Mesendoderm (in vitro differentiated cells): ENCODE measurements at regions not wholly inside any gene's neighbourhood (a gene's known extent, or its start where the extent isn't known, plus 50 kb on each side); places are given as distances from the start of the nearest gene placed in this dataset.

ENCODE experiments used
- DNase-seq: peaks from one replicate; pipeline ENCODE4 v3.0.0; 2013
- H2AK5ac ChIP-seq: 2 replicates; pipeline ENCODE4 v1.6.1; 2013; ENCODE audit warnings: low read length, inconsistent platforms
- H2BK120ac ChIP-seq: 2 replicates; pipeline ENCODE4 v1.6.1; 2013; ENCODE audit warnings: low read depth, mild to moderate bottlenecking, low read length, moderate library complexity, mixed read lengths
- H2BK15ac ChIP-seq: replicated peaks from 2 replicates; pipeline ENCODE4 v1.6.1; 2013; ENCODE audit warnings: low read depth, mild to moderate bottlenecking, moderate library complexity
- H2BK5ac ChIP-seq: 2 replicates; pipeline ENCODE4 v1.6.1; 2013; ENCODE audit warnings: low read length, inconsistent platforms
- H3K18ac ChIP-seq: 2 replicates; pipeline ENCODE4 v1.6.1; 2013; ENCODE audit warnings: mild to moderate bottlenecking, low read length, mixed read lengths
- H3K23ac ChIP-seq: one replicate; pipeline ENCODE4 v1.6.1; 2013; ENCODE audit warnings: low read length
- H3K27ac ChIP-seq: 2 replicates; pipeline ENCODE4 v1.5.1; 2013; ENCODE audit warnings: low read depth, mild to moderate bottlenecking, inconsistent platforms, low read length, moderate library complexity
- H3K27me3 ChIP-seq: 2 replicates; pipeline ENCODE4 v1.6.1; 2013; ENCODE audit warnings: low read length, control low read depth, mild to moderate bottlenecking, inconsistent platforms; ENCODE audit not compliant: insufficient read depth, poor library complexity
- H3K36me3 ChIP-seq: 2 replicates; pipeline ENCODE4 v1.6.1; 2013; ENCODE audit warnings: low read length, inconsistent platforms; ENCODE audit not compliant: control insufficient read depth, insufficient read depth
- H3K4ac ChIP-seq: one replicate; pipeline ENCODE4 v1.6.1; 2013; ENCODE audit warnings: low read depth, mild to moderate bottlenecking, low read length, moderate library complexity
- H3K4me1 ChIP-seq: 2 replicates; pipeline ENCODE4 v1.6.1; 2013; ENCODE audit warnings: low read depth, low read length, inconsistent platforms; ENCODE audit not compliant: control insufficient read depth
- H3K4me2 ChIP-seq: 2 replicates; pipeline ENCODE4 v1.6.1; 2013; ENCODE audit warnings: low read length
- H3K4me3 ChIP-seq: 2 replicates; pipeline ENCODE4 v1.5.1; 2013; ENCODE audit warnings: mild to moderate bottlenecking, low read length
- H3K56ac ChIP-seq: one replicate; pipeline ENCODE4 v1.6.1; 2013; ENCODE audit warnings: low read length
- H3K79me1 ChIP-seq: 2 replicates; pipeline ENCODE4 v1.6.1; 2013; ENCODE audit warnings: low read length, inconsistent platforms
- H3K79me2 ChIP-seq: 2 replicates; pipeline ENCODE4 v1.6.1; 2013; ENCODE audit warnings: mild to moderate bottlenecking, low read length; ENCODE audit not compliant: control insufficient read depth, insufficient read depth
- H3K9ac ChIP-seq: 2 replicates; pipeline ENCODE4 v1.6.1; 2013; ENCODE audit warnings: low read length, inconsistent platforms
- H4K5ac ChIP-seq: one replicate; pipeline ENCODE4 v1.6.1; 2013; ENCODE audit warnings: low read length
- H4K8ac ChIP-seq: one replicate; pipeline ENCODE4 v1.6.1; 2013; ENCODE audit warnings: low read depth, mild to moderate bottlenecking, control low read depth, low read length, moderate library complexity
- WGBS: extraction: QIAGEN DNeasy Blood & Tissue Kit; methylation state at CpG from one replicate; pipeline ENCODE4 v1.1.7; 2013; ENCODE audit warnings: low lambda C conversion rate, missing lambda C conversion rate; ENCODE audit not compliant: insufficient coverage; ENCODE audit errors: extremely low coverage; 5-methylcytosine and 5-hydroxymethylcytosine counted together

GRCh38 chr9:11713077-11713476 lies 980.1 kb upstream of the TYRP1 start:
- H2BK5ac ChIP-seq, result no peak overlapping the region
- H3K4me2 ChIP-seq, result no peak overlapping the region
- no peak overlapping the region for H3K23ac ChIP-seq
- no CpG with 5 or more reads among the region's 2 CpGs for whole genome bisulfite sequencing
- H3K18ac ChIP-seq, result no peak overlapping the region
- no peak overlapping the region for H3K4ac ChIP-seq
- no peak overlapping the region for H3K27ac ChIP-seq
- no peak overlapping the region for H2AK5ac ChIP-seq
- no peak overlapping the region for H2BK15ac ChIP-seq
- DNase-seq, result no peak
- H3K4me1 ChIP-seq, result no peaks in the 10 kb centered on the region
- H3K4me3 ChIP-seq, result no peak overlapping the region
- H3K9ac ChIP-seq, result no peak overlapping the region
- no peak overlapping the region for H4K8ac ChIP-seq
- H3K79me1 ChIP-seq, result no peaks in the 10 kb centered on the region
- H3K79me2 ChIP-seq, result no peaks in the 10 kb centered on the region
- H4K5ac ChIP-seq, result no peak overlapping the region
- H3K36me3 ChIP-seq, result no peaks in the 10 kb centered on the region
- H3K56ac ChIP-seq, result no peak overlapping the region
- no peak overlapping the region for H2BK120ac ChIP-seq
- H3K27me3 ChIP-seq, result no peaks in the 10 kb centered on the region

DNA sequence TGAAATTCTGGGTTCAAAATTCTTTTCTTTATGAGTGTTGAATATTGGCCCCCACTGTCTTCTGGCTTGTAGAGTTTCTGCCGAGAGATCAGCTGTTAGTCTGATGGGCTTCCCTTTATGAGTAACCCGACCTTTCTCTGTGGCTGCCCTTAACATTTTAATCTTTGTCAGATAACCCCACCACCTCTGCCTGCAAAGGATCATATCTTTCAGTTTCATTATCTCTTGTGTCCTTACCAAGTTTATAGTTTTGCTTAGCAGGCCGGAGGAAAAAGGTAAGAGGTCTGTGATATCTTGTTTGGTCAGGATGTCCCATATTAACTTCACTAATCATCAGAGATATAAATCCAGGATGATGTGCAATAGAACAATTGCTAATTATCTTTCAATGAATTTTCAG lies 970.2 kb upstream of the TYRP1 start:
- Histone ChIP-seq H4K8ac (no peak overlapping the region), H3K18ac (no peak overlapping the region), H3K56ac (no peak overlapping the region), H2BK5ac (no peak overlapping the region), H3K4ac (no peak overlapping the region), H3K4me2 (no peak overlapping the region), H3K27ac (no peak overlapping the region), H3K79me2 (no peaks in the 10 kb centered on the region), H4K5ac (no peak overlapping the region), H3K9ac (no peak overlapping the region), H3K4me1 (no peaks in the 10 kb centered on the region), H2AK5ac (no peak overlapping the region), H3K36me3 (no peaks in the 10 kb centered on the region), H3K4me3 (no peak overlapping the region), H3K27me3 (no peaks in the 10 kb centered on the region), H2BK15ac (no peak overlapping the region), H3K23ac (no peak overlapping the region), H3K79me1 (no peaks in the 10 kb centered on the region), H2BK120ac (no peak overlapping the region)
- peak; percentile 32 for DNase-seq
- WGBS, result no CpG with 5 or more reads among the region's 3 CpGs

GRCh38 chr9:11726659-11727058 lies 966.5 kb upstream of the TYRP1 start:
- WGBS, result no CpG with 5 or more reads among the region's 1 CpG
- no peak overlapping the region for H2BK5ac ChIP-seq
- H3K56ac ChIP-seq, result no peak overlapping the region
- no peak overlapping the region for H3K18ac ChIP-seq
- H2AK5ac ChIP-seq, result no peak overlapping the region
- no peak overlapping the region for H4K5ac ChIP-seq
- no peak overlapping the region for H2BK120ac ChIP-seq
- H3K27me3 ChIP-seq, result no peaks in the 10 kb centered on the region
- H2BK15ac ChIP-seq, result no peak overlapping the region
- H3K79me1 ChIP-seq, result no peaks in the 10 kb centered on the region
- no peak overlapping the region for H3K4me2 ChIP-seq
- no peak overlapping the region for H3K23ac ChIP-seq
- no peak overlapping the region for H3K4ac ChIP-seq
- H3K36me3 ChIP-seq, result no peaks in the 10 kb centered on the region
- H3K79me2 ChIP-seq, result no peaks in the 10 kb centered on the region
- no peak overlapping the region for H3K27ac ChIP-seq
- H4K8ac ChIP-seq, result no peak overlapping the region
- no peak overlapping the region for H3K9ac ChIP-seq
- no peak overlapping the region for H3K4me3 ChIP-seq
- no peaks in the 10 kb centered on the region for H3K4me1 ChIP-seq
- DNase-seq, result no peak

- H4K5ac ChIP-seq, result no peak overlapping the region
These were observed 957.8 kb upstream of the TYRP1 start for GRCh38 chr9:11735391-11735790.

GRCh38 chr9:11742471-11742870 lies 950.7 kb upstream of the TYRP1 start:
- WGBS, result no CpG with 5 or more reads among the region's 1 CpG
- no peak for DNase-seq
- H3K4me1 ChIP-seq, result no peaks in the 10 kb centered on the region
- H3K27me3 ChIP-seq, result no peaks in the 10 kb centered on the region
- no peak overlapping the region for H3K23ac ChIP-seq
- no peak overlapping the region for H2BK5ac ChIP-seq
- H3K56ac ChIP-seq, result no peak overlapping the region
- H3K18ac ChIP-seq, result no peak overlapping the region
- H3K4me3 ChIP-seq, result no peak overlapping the region
- H3K4me2 ChIP-seq, result no peak overlapping the region
- no peaks in the 10 kb centered on the region for H3K36me3 ChIP-seq
- H2BK120ac ChIP-seq, result no peak overlapping the region
- no peaks in the 10 kb centered on the region for H3K79me1 ChIP-seq
- no peak overlapping the region for H4K8ac ChIP-seq
- no peak overlapping the region for H3K27ac ChIP-seq
- H2BK15ac ChIP-seq, result no peak overlapping the region
- H4K5ac ChIP-seq, result no peak overlapping the region
- H2AK5ac ChIP-seq, result no peak overlapping the region
- H3K9ac ChIP-seq, result no peak overlapping the region
- H3K79me2 ChIP-seq, result no peaks in the 10 kb centered on the region
- H3K4ac ChIP-seq, result no peak overlapping the region

More at GRCh38 chr9:11735391-11735790, 957.8 kb upstream of the TYRP1 start:
- H3K18ac ChIP-seq, result no peak overlapping the region
- no peaks in the 10 kb centered on the region for H3K36me3 ChIP-seq
- no peaks in the 10 kb centered on the region for H3K79me2 ChIP-seq
- no peak overlapping the region for H3K4ac ChIP-seq
- no CpG with 5 or more reads among the region's 1 CpG for WGBS
- no peak overlapping the region for H3K9ac ChIP-seq
- no peaks in the 10 kb centered on the region for H3K79me1 ChIP-seq
- no peaks in the 10 kb centered on the region for H3K4me1 ChIP-seq
- H2BK15ac ChIP-seq, result no peak overlapping the region
- H3K56ac ChIP-seq, result no peak overlapping the region
- no peak overlapping the region for H3K4me3 ChIP-seq
- peak; percentile 29 for DNase-seq
- no peak overlapping the region for H2AK5ac ChIP-seq
- H3K23ac ChIP-seq, result no peak overlapping the region
- H2BK5ac ChIP-seq, result no peak overlapping the region
- H3K27ac ChIP-seq, result no peak overlapping the region
- no peak overlapping the region for H4K8ac ChIP-seq
- no peak overlapping the region for H3K4me2 ChIP-seq
- H2BK120ac ChIP-seq, result no peak overlapping the region
- no peaks in the 10 kb centered on the region for H3K27me3 ChIP-seq

DNA sequence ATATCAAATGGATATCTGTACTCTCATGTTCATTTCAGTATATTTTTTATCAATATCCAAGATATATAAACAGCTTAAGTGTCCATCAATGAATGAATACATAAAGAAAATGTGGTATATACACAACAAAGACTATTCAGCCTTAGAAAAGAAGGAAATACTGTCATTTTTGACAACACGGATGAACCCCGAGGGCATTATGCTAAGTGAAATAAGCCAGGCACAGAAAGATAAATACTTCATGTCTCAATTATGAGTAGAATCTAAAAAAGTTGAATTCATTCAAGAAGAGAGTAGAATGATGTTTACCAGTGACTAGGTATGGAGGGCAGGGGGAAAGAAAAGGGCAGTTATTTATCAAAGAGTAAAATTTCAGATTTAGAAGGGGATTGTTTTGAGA lies 949.8 kb upstream of the TYRP1 start:
- Histone ChIP-seq H4K5ac (no peak overlapping the region), H4K8ac (no peak overlapping the region), H3K4ac (no peak overlapping the region), H3K36me3 (no peaks in the 10 kb centered on the region), H3K27me3 (no peaks in the 10 kb centered on the region), H3K23ac (no peak overlapping the region), H3K79me1 (no peaks in the 10 kb centered on the region), H3K4me2 (no peak overlapping the region), H3K4me3 (no peak overlapping the region), H3K79me2 (no peaks in the 10 kb centered on the region), H2AK5ac (no peak overlapping the region), H2BK5ac (no peak overlapping the region), H3K18ac (no peak overlapping the region), H3K9ac (no peak overlapping the region), H3K27ac (no peak overlapping the region), H3K56ac (no peak overlapping the region), H2BK15ac (no peak overlapping the region), H3K4me1 (no peaks in the 10 kb centered on the region), H2BK120ac (no peak overlapping the region)
- no peak for DNase-seq
- WGBS, result no CpG with 5 or more reads among the region's 2 CpGs
